HEK293T (cell line): ENCODE measurements at regions not wholly inside any gene's neighbourhood (a gene's known extent, or its start where the extent isn't known, plus 50 kb on each side); places are given as distances from the start of the nearest gene placed in this dataset.

Experiments
- CTCF ChIA-PET: fragments of 350-600 bp; formaldehyde crosslinking; extraction: SDS; loops from one replicate; lab custom pipeline; 2021; ENCODE audit warnings: antibody characterized with exemption, inconsistent platforms; lab: Yijun Ruan, JAX
- POLR2A ChIA-PET: fragments of 350-600 bp; formaldehyde crosslinking; extraction: SDS; loops from one replicate; lab custom pipeline; 2020; ENCODE audit warnings: antibody characterized with exemption, inconsistent platforms; lab: Yijun Ruan, JAX
- DNase-seq: peaks from one replicate; pipeline ENCODE4 v3.0.0; 2012; ENCODE audit warnings: mixed read lengths; ENCODE audit errors: extremely low spot score
- ARNT ChIP-seq: fragments of 450-650 bp; IDR thresholded peaks from 2 replicates; pipeline ENCODE4 v1.6.1; 2017; ENCODE audit warnings: mild to moderate bottlenecking
- BHLHE40 ChIP-seq: fragments of 450-650 bp; IDR thresholded peaks from 2 replicates; pipeline ENCODE4 v1.6.1; 2016; ENCODE audit warnings: mild to moderate bottlenecking, moderate library complexity, borderline replicate concordance
- CTBP1 ChIP-seq: fragments of 450-650 bp; IDR thresholded peaks from 2 replicates; pipeline ENCODE4 v1.6.1; 2016; ENCODE audit warnings: borderline replicate concordance
- ELF4 ChIP-seq: fragments of 450-650 bp; IDR thresholded peaks from 2 replicates; pipeline ENCODE4 v1.6.1; 2017; ENCODE audit warnings: antibody characterized with exemption
- FOXA1 ChIP-seq: fragments of 450-650 bp; IDR thresholded peaks from 2 replicates; pipeline ENCODE4 v1.6.1; 2016; ENCODE audit warnings: mild to moderate bottlenecking
- FOXK2 ChIP-seq: fragments of 450-650 bp; IDR thresholded peaks from 2 replicates; pipeline ENCODE4 v1.6.1; 2016; ENCODE audit warnings: mild to moderate bottlenecking
- FOXM1 ChIP-seq: fragments of 450-650 bp; IDR thresholded peaks from 2 replicates; pipeline ENCODE4 v1.6.1; 2017; ENCODE audit warnings: mild to moderate bottlenecking, borderline replicate concordance
- HDGF ChIP-seq: fragments of 450-650 bp; IDR thresholded peaks from 2 replicates; pipeline ENCODE4 v1.6.1; 2017; ENCODE audit warnings: antibody characterized with exemption, borderline replicate concordance
- L3MBTL2 ChIP-seq: fragments of 450-650 bp; conservative IDR thresholded peaks from 2 replicates; pipeline ENCODE4 v1.6.1; 2016; ENCODE audit warnings: mild to moderate bottlenecking
- LEF1 ChIP-seq: fragments of 450-650 bp; IDR thresholded peaks from 2 replicates; pipeline ENCODE4 v1.6.1; 2017; ENCODE audit warnings: mild to moderate bottlenecking, borderline replicate concordance
- NFRKB ChIP-seq: fragments of 450-650 bp; IDR thresholded peaks from 2 replicates; pipeline ENCODE4 v1.6.1; 2016; ENCODE audit warnings: mild to moderate bottlenecking, moderate library complexity
- SP1 ChIP-seq: fragments of 450-650 bp; IDR thresholded peaks from 2 replicates; pipeline ENCODE4 v1.6.1; 2017
- SUZ12 ChIP-seq: fragments of 450-650 bp; IDR thresholded peaks from 2 replicates; pipeline ENCODE4 v1.6.1; 2016; ENCODE audit warnings: mild to moderate bottlenecking
- TARDBP ChIP-seq: fragments of 450-650 bp; IDR thresholded peaks from 2 replicates; pipeline ENCODE4 v1.6.1; 2016
- ZNF384 ChIP-seq: fragments of 450-650 bp; IDR thresholded peaks from 2 replicates; pipeline ENCODE4 v1.6.1; 2016
- TF ChIP-seq, protein P1 (sequence below): fragments of 450-650 bp; IDR thresholded peaks from 2 replicates; pipeline ENCODE4 v1.6.1; 2016

- no peak for TF ChIP-seq FOXK2
- no peak for TF ChIP-seq BHLHE40
- TF ChIP-seq, protein P1, sequence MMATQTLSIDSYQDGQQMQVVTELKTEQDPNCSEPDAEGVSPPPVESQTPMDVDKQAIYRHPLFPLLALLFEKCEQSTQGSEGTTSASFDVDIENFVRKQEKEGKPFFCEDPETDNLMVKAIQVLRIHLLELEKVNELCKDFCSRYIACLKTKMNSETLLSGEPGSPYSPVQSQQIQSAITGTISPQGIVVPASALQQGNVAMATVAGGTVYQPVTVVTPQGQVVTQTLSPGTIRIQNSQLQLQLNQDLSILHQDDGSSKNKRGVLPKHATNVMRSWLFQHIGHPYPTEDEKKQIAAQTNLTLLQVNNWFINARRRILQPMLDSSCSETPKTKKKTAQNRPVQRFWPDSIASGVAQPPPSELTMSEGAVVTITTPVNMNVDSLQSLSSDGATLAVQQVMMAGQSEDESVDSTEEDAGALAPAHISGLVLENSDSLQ, result no peak
- TF ChIP-seq HDGF, result no peak
- TF ChIP-seq L3MBTL2, result no peak
- TF ChIP-seq CTBP1, result no peak
- no peak for TF ChIP-seq ZNF384
- TF ChIP-seq ARNT, result no peak
- no peak for TF ChIP-seq SP1
- POLR2A ChIA-PET, result no interaction called here
- CTCF ChIA-PET, result no interaction called here
- no peak for DNase-seq
These were observed 74.7 kb downstream of the PRORP start for GRCh38 chr14:35197015-35197414.

GRCh38 chr14:35201066-35201465 is 78.7 kb downstream of the PRORP start:
- TF ChIP-seq CTBP1, result no peak
- TF ChIP-seq L3MBTL2, result no peak
- TF ChIP-seq NFRKB, result no peak
- TF ChIP-seq BHLHE40, result no peak
- TF ChIP-seq ELF4, result no peak
- TF ChIP-seq TARDBP, result no peak
- TF ChIP-seq, protein P1, result no peak
- no peak for TF ChIP-seq FOXM1
- TF ChIP-seq HDGF, result no peak
- TF ChIP-seq ZNF384, result no peak
- TF ChIP-seq SUZ12, result no peak
- TF ChIP-seq ARNT, result no peak
- no peak for TF ChIP-seq FOXA1
- TF ChIP-seq LEF1, result no peak
- ChIA-PET CTCF (no interaction called here), POLR2A (no interaction called here)
- no peak for DNase-seq

- ChIA-PET CTCF (interaction anchor here (0.6 kb wide), 1 partner anchor 220 kb away, joined by 4 read pairs; no protein-coding TSS in a partner anchor), POLR2A (no interaction called here)
- DNase-seq, result no peak
- TF ChIP-seq SUZ12 (no peak), SP1 (no peak), FOXM1 (no peak), ARNT (no peak), LEF1 (no peak), ELF4 (no peak), BHLHE40 (no peak), ZNF384 (no peak), CTBP1 (no peak)
These were observed 79.8 kb downstream of the PRORP start for GRCh38 chr14:35202195-35202594.

GRCh38 chr14:35205737-35206136 is 83.4 kb downstream of the PRORP start:
- CTCF ChIA-PET, result no interaction called here
- TF ChIP-seq BHLHE40, result no peak
- no peak for TF ChIP-seq ZNF384
- no peak for TF ChIP-seq ELF4
- TF ChIP-seq TARDBP, result no peak
- TF ChIP-seq, protein P1, result no peak
- no peak for TF ChIP-seq SUZ12
- TF ChIP-seq LEF1, result no peak
- no peak for DNase-seq
- POLR2A ChIA-PET, result no interaction called here

- no peak for DNase-seq
- ChIA-PET POLR2A (no interaction called here), CTCF (interaction anchor here (0.6 kb wide), 1 partner anchor 25 kb away, joined by 3 read pairs; no protein-coding TSS in a partner anchor)
- no peak for TF ChIP-seq ARNT
- no peak for TF ChIP-seq FOXA1
- TF ChIP-seq CTBP1, result no peak
- TF ChIP-seq, protein P1, result no peak
- TF ChIP-seq SUZ12, result no peak
- no peak for TF ChIP-seq LEF1
- TF ChIP-seq TARDBP, result no peak
- no peak for TF ChIP-seq ELF4
- TF ChIP-seq BHLHE40, result no peak
- no peak for TF ChIP-seq NFRKB
- TF ChIP-seq FOXM1, result no peak
- TF ChIP-seq ZNF384, result no peak
- TF ChIP-seq HDGF, result no peak
- no peak for TF ChIP-seq FOXK2
- TF ChIP-seq SP1, result no peak
- no peak for TF ChIP-seq L3MBTL2
These were observed 81.1 kb upstream of the PSMA6 start for GRCh38 chr14:35211067-35211466.

DNA sequence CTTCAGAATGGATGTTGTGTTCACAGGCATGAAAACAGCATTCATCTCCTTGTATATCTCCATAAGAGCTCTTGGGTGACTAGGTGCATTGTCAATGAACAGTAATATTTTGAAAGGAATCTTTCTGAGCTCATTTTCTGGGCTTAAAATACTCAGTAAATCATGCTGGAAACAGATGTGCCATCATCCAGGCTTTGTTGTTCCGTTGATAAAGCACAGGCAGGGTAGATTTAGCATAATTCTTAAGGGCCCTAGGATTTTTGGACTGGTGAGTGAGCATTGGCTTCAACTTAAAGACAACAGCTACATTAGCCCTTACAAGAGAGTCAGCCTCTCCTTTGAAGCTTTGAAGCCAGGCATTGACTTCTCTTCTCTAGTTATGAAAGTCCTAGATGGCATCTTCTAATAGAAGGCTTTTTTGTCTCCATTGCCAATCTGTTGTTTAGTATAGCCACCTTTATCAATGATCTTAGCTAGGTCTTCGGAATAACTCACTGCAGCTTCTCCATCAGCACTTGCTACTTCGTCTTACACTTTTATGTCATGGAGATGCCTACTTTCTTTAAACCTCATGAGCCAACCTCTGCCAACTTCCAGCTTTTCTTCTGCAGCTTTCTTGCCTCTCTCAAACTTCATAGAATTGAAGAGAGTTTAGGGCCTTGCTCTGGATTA is 79.6 kb upstream of the PSMA6 start:
- TF ChIP-seq BHLHE40 (no peak), NFRKB (no peak), ELF4 (no peak), L3MBTL2 (no peak), FOXA1 (no peak), ARNT (no peak), ZNF384 (no peak), HDGF (no peak), CTBP1 (no peak), SP1 (no peak), FOXK2 (no peak), FOXM1 (no peak), LEF1 (no peak), SUZ12 (no peak), TARDBP (no peak)
- TF ChIP-seq, protein P1, result no peak
- CTCF ChIA-PET, result interaction anchor here (1.2 kb wide), 1 partner anchor 203 kb away, joined by 3 read pairs; no protein-coding TSS in a partner anchor
- no peak for DNase-seq
- POLR2A ChIA-PET, result interaction anchor here (1.4 to 1.6 kb wide), 2 partner anchors 80 to 191 kb away, joined by 4 to 6 read pairs; partner anchors contain the start of gene PSMA6
